MCF 10A (cell line): ENCODE measurements at regions not wholly inside any gene's neighbourhood (a gene's known extent, or its start where the extent isn't known, plus 50 kb on each side); places are given as distances from the start of the nearest gene placed in this dataset.

Experiments
- BruUV-seq: library from RNA; stranded (reverse); fragments of 400-500 nt; replicated peaks from 2 replicates; lab custom pipeline; 2021; lab: Mats Ljungman, UMichigan
- CTCF ChIA-PET: fragments of 300-600 bp; sonication (Branson Sonifier 250); formaldehyde crosslinking; extraction: SDS; loops from one replicate; lab custom pipeline; 2021; ENCODE audit warnings: antibody characterized with exemption, inconsistent platforms; lab: Yijun Ruan, JAX
- POLR2A ChIA-PET: fragments of 300-600, 350-650 bp; sonication (Branson Sonifier 250); formaldehyde crosslinking; extraction: SDS; loops from one replicate; lab custom pipeline; 2020; ENCODE audit warnings: antibody characterized with exemption, inconsistent platforms; lab: Yijun Ruan, JAX
- DNase-seq: peaks from one replicate; pipeline ENCODE4 v3.0.0-alpha.2; 2018; ENCODE audit not compliant: unreplicated experiment
- H3K27ac Mint-ChIP-seq: one replicate; pipeline ENCODE4 v1.8.0; 2022; ENCODE audit warnings: mild to moderate bottlenecking, low read depth, mixed read lengths; ENCODE audit not compliant: unreplicated experiment
- H3K27me3 Mint-ChIP-seq: one replicate; pipeline ENCODE4 v1.8.0; 2022; ENCODE audit warnings: mixed read lengths; ENCODE audit not compliant: insufficient read depth, unreplicated experiment
- H3K36me3 Mint-ChIP-seq: one replicate; pipeline ENCODE4 v1.8.0; 2022; ENCODE audit warnings: mild to moderate bottlenecking, moderate library complexity, mixed read lengths; ENCODE audit not compliant: insufficient read depth, unreplicated experiment
- H3K4me1 Mint-ChIP-seq: one replicate; pipeline ENCODE4 v1.8.0; 2022; ENCODE audit warnings: mixed read lengths; ENCODE audit not compliant: insufficient read depth, unreplicated experiment
- H3K4me3 Mint-ChIP-seq: one replicate; pipeline ENCODE4 v1.8.0; 2022; ENCODE audit warnings: mild to moderate bottlenecking, moderate library complexity, mixed read lengths; ENCODE audit not compliant: unreplicated experiment
- H3K9me3 Mint-ChIP-seq: one replicate; pipeline ENCODE4 v1.8.0; 2022; ENCODE audit warnings: mixed read lengths; ENCODE audit not compliant: unreplicated experiment
- CTCF ChIP-seq: fragments of 200-600 bp; IDR thresholded peaks from one replicate; pipeline ENCODE4 v1.8.0; 2022; ENCODE audit warnings: antibody characterized with exemption, mild to moderate bottlenecking; ENCODE audit not compliant: unreplicated experiment
- intact Hi-C: fragments of 100-400 bp; cut with micrococcal nuclease; formaldehyde crosslinking; loops from 2 replicates; pipeline ENCODE4 v1.14.1; 2022

- peaks cover 13% of the 10 kb centered on the region for H3K9me3 Mint-ChIP-seq
- H3K4me3 Mint-ChIP-seq: peak overlapping the region; percentile 56
- H3K27ac Mint-ChIP-seq: peak overlapping the region; percentile 94
Observed at GRCh38 chr6:147949981-147950622, 392.5 kb upstream of the SASH1 start.

GRCh38 chr6:147950623-147950987, 392.0 kb upstream of the SASH1 start:
- CTCF ChIA-PET: no interaction called here
- H3K4me1 Mint-ChIP-seq: peaks cover 42% of the 10 kb centered on the region
- peak overlapping the region; percentile 94 for H3K27ac Mint-ChIP-seq
- no peaks in the 10 kb centered on the region for H3K27me3 Mint-ChIP-seq
- peak; percentile 94 for DNase-seq
- intact Hi-C loops: no loop called here
- BruUV-seq: no TSS peak
- TF ChIP-seq CTCF: no peak
- peaks cover 8% of the 10 kb centered on the region for H3K9me3 Mint-ChIP-seq
- peaks cover 7% of the 10 kb centered on the region for H3K36me3 Mint-ChIP-seq
- peak overlapping the region; percentile 56 for H3K4me3 Mint-ChIP-seq
- POLR2A ChIA-PET: interaction anchor here (1.1 kb wide), 1 partner anchor 16 kb away, joined by 4 read pairs; no protein-coding TSS in a partner anchor

More at GRCh38 chr6:147949981-147950622, 392.5 kb upstream of the SASH1 start:
- intact Hi-C loops: no loop called here
- DNase-seq: peak; percentile 26
- ChIA-PET CTCF (interaction anchor here (0.6 kb wide), 1 partner anchor 45 kb away, joined by 5 read pairs; no protein-coding TSS in a partner anchor), POLR2A (interaction anchor here (0.6 to 1.1 kb wide), 2 partner anchors 13 to 15 kb away, joined by 3 to 4 read pairs; no protein-coding TSS in a partner anchor)
- no peak for TF ChIP-seq CTCF
- no TSS peak for BruUV-seq
- Mint-ChIP-seq H3K27me3 (no peaks in the 10 kb centered on the region), H3K4me1 (peaks cover 45% of the 10 kb centered on the region), H3K36me3 (peaks cover 7% of the 10 kb centered on the region)

GRCh38 chr6:147951726-147952125, 390.9 kb upstream of the SASH1 start:
- BruUV-seq: no TSS peak
- Mint-ChIP-seq H3K4me1 (peaks cover 35% of the 10 kb centered on the region), H3K9me3 (no peaks in the 10 kb centered on the region), H3K4me3 (no peak overlapping the region), H3K36me3 (peaks cover 7% of the 10 kb centered on the region), H3K27me3 (no peaks in the 10 kb centered on the region), H3K27ac (peak overlapping the region; percentile 94)
- TF ChIP-seq CTCF: no peak
- no peak for DNase-seq
- POLR2A ChIA-PET: no interaction called here
- CTCF ChIA-PET: interaction anchor here (0.7 to 3.3 kb wide), 3 partner anchors 19 to 519 kb away, joined by 3 to 16 read pairs (median 5); no protein-coding TSS in a partner anchor
- intact Hi-C loops: no loop called here

GRCh38 chr6:147954938-147955337, 387.7 kb upstream of the SASH1 start:
- no peaks in the 10 kb centered on the region for H3K27me3 Mint-ChIP-seq
- H3K27ac Mint-ChIP-seq: no peak overlapping the region
- TF ChIP-seq CTCF: no peak
- H3K4me1 Mint-ChIP-seq: peaks cover 14% of the 10 kb centered on the region
- ChIA-PET POLR2A (no interaction called here), CTCF (interaction anchor here (3.3 kb wide), 1 partner anchor 16 kb away, joined by 16 read pairs; no protein-coding TSS in a partner anchor)
- no peaks in the 10 kb centered on the region for H3K9me3 Mint-ChIP-seq
- intact Hi-C loops: no loop called here
- BruUV-seq: no TSS peak
- DNase-seq: peak; percentile 52
- H3K36me3 Mint-ChIP-seq: no peaks in the 10 kb centered on the region
- no peak overlapping the region for H3K4me3 Mint-ChIP-seq
